LNCaP clone FGC (cell line): ENCODE measurements at regions not wholly inside any gene's neighbourhood (a gene's known extent, or its start where the extent isn't known, plus 50 kb on each side); places are given as distances from the start of the nearest gene placed in this dataset.

Source experiments
- DNase-seq: peaks from one replicate; pipeline ENCODE4 v3.0.0-alpha.2; 2011; ENCODE audit warnings: low read depth
- H3K4me3 ChIP-seq: 2 replicates; pipeline ENCODE4 v1.5.1; 2011; ENCODE audit warnings: mild to moderate bottlenecking, low read depth, low read length, control low read depth
- TF ChIP-seq, protein P1 (sequence below): IDR thresholded peaks from 2 replicates; pipeline ENCODE4 v1.5.1; 2012; ENCODE audit warnings: mild to moderate bottlenecking; ENCODE audit not compliant: control insufficient read depth, insufficient read depth; ENCODE audit errors: extremely low read depth

GRCh38 chr6:82818727-82819126 is 246.9 kb downstream of the UBE3D start:
- no peak for DNase-seq
- no peak overlapping the region for H3K4me3 ChIP-seq
- TF ChIP-seq, protein P1, sequence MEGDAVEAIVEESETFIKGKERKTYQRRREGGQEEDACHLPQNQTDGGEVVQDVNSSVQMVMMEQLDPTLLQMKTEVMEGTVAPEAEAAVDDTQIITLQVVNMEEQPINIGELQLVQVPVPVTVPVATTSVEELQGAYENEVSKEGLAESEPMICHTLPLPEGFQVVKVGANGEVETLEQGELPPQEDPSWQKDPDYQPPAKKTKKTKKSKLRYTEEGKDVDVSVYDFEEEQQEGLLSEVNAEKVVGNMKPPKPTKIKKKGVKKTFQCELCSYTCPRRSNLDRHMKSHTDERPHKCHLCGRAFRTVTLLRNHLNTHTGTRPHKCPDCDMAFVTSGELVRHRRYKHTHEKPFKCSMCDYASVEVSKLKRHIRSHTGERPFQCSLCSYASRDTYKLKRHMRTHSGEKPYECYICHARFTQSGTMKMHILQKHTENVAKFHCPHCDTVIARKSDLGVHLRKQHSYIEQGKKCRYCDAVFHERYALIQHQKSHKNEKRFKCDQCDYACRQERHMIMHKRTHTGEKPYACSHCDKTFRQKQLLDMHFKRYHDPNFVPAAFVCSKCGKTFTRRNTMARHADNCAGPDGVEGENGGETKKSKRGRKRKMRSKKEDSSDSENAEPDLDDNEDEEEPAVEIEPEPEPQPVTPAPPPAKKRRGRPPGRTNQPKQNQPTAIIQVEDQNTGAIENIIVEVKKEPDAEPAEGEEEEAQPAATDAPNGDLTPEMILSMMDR = no peak

DNA sequence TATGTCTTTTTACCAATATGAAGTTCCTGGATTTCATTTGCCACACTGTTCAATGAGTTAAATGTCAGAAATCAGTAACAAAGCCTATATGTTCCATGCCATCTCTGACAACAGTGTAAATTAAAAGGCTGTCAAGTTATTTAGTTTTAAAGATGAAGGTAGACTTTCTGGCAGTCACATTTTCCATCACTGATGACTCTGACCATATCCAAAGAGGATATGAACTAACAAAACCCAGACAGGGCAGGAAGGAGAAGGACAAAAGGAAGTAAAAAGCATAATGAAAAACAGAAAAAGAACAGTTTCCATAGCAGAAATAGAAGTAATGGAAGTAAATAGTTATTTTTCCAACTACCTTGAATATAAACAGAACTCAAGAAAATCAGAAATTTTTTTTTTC is 242.3 kb downstream of the UBE3D start:
- TF ChIP-seq, protein P1 = no peak
- H3K4me3 ChIP-seq = no peak overlapping the region
- no peak for DNase-seq

DNA sequence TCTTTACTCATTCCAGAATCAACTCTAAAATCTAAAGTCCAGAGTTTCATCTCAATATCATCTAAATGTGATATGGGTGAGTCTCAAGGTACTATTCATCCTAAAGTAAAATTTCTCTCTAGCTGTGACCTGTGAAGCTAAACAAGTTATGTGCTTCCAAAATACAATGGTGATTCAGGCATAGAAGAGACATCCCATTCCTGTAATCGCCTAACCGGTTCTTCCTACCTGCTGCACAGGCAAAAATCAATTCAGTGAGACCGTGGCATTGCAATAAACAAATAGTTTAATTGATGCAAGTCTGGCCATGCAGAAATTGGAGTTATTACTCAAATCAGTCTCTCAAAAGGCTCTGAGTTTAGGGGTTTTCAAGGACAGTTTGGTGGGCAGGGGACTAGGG is 232.8 kb downstream of the UBE3D start:
- H3K4me3 ChIP-seq = no peak overlapping the region
- TF ChIP-seq, protein P1 = no peak
- peak; percentile 11 for DNase-seq

DNA sequence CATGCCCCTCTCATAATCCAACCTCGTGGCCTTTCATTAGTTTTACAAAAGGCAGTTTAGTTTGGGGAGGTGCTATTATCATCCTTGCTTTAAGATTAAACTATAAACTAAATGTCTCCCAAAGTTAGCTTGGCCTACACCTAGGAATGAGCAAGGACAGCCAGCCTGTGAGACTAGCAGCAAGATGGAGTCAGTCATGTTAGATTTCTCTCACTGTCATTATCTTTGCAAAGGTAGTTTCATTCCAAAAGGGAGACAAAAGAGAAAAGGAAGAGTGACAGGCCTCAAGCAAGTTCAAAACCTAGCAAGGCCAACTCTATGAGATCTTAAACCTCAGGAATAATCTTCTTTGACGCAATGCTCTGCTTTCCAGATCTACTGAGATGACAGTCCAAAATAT is 232.2 kb downstream of the UBE3D start:
- no peak for DNase-seq
- no peak overlapping the region for H3K4me3 ChIP-seq
- TF ChIP-seq, protein P1 = no peak

- DNase-seq = no peak
- TF ChIP-seq, protein P1 = no peak
- no peak overlapping the region for H3K4me3 ChIP-seq
These were observed 229.5 kb downstream of the UBE3D start for GRCh38 chr6:82836022-82836575.

GRCh38 chr6:82840571-82840970 is 225.1 kb downstream of the UBE3D start:
- DNase-seq = no peak
- TF ChIP-seq, protein P1 = no peak
- H3K4me3 ChIP-seq = no peak overlapping the region

DNA sequence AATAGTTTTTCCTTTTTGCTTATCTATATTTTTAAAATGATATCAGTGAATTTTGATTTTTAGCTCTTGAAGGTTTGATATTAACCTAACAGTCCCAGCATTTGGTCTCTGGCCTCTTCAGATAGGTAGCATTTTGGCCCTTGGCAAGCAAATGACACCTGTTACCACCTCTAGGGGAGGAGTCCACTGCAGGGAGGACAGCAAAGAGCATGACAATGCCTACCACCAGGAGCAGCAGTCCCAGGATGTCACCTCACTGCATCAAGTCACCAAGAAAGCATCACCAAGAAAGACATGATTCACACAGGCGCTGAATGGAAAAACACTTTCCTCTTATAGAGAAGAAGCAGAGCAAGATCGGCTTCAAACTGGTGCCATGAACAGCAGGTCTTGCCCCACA is 224.3 kb downstream of the UBE3D start:
- DNase-seq = no peak
- H3K4me3 ChIP-seq = no peak overlapping the region

More for the DNA sequence above, 224.3 kb downstream of the UBE3D start:
- TF ChIP-seq, protein P1 = no peak
